Globus pallidus (tissue), 1 donor: ENCODE measurements at regions not wholly inside any gene's neighbourhood (a gene's known extent, or its start where the extent isn't known, plus 50 kb on each side); places are given as distances from the start of the nearest gene placed in this dataset.

Source experiments
- DNase-seq: peaks from one replicate; pipeline ENCODE4 v3.0.0-alpha.2; 2015; ENCODE audit warnings: low spot score

- DNase-seq, result no peak
Measured at GRCh38 chr2:57575700-57576268, 470.8 kb upstream of the VRK2 start.

GRCh38 chr2:57576983-57577382 lies 469.6 kb upstream of the VRK2 start:
- no peak for DNase-seq

GRCh38 chr2:57597940-57598339 lies 448.7 kb upstream of the VRK2 start:
- DNase-seq, result no peak

GRCh38 chr2:57598551-57598950 lies 448.1 kb upstream of the VRK2 start:
- DNase-seq, result no peak

- DNase-seq, result no peak
Measured at GRCh38 chr2:57602733-57603132, 443.9 kb upstream of the VRK2 start.

- DNase-seq, result no peak
Measured at GRCh38 chr2:57614988-57615387, 431.6 kb upstream of the VRK2 start.

GRCh38 chr2:57615855-57616556 lies 430.6 kb upstream of the VRK2 start:
- DNase-seq, result no peak

- no peak for DNase-seq
Measured at GRCh38 chr2:57617318-57617717, 429.3 kb upstream of the VRK2 start.

GRCh38 chr2:57621122-57621663 lies 425.4 kb upstream of the VRK2 start:
- DNase-seq, result no peak

GRCh38 chr2:57622009-57622408 lies 424.6 kb upstream of the VRK2 start:
- no peak for DNase-seq

- no peak for DNase-seq
Measured at GRCh38 chr2:57656198-57656597, 390.4 kb upstream of the VRK2 start.

- no peak for DNase-seq
Measured at GRCh38 chr2:57669570-57669969, 377.0 kb upstream of the VRK2 start.

GRCh38 chr2:57674025-57674424 lies 372.6 kb upstream of the VRK2 start:
- DNase-seq, result no peak

GRCh38 chr2:57674743-57675142 lies 371.9 kb upstream of the VRK2 start:
- DNase-seq, result no peak

GRCh38 chr2:57677296-57677695 lies 369.3 kb upstream of the VRK2 start:
- no peak for DNase-seq

- no peak for DNase-seq
Measured at GRCh38 chr2:57681650-57682049, 365.0 kb upstream of the VRK2 start.

GRCh38 chr2:57685032-57685431 lies 361.6 kb upstream of the VRK2 start:
- DNase-seq, result no peak

- no peak for DNase-seq
Measured at GRCh38 chr2:57692395-57692794, 354.2 kb upstream of the VRK2 start.

- DNase-seq, result no peak
Measured at GRCh38 chr2:57693177-57693576, 353.4 kb upstream of the VRK2 start.

- no peak for DNase-seq
Measured at GRCh38 chr2:57693965-57694364, 352.6 kb upstream of the VRK2 start.

GRCh38 chr2:57696016-57696415 lies 350.6 kb upstream of the VRK2 start:
- DNase-seq, result no peak

- DNase-seq, result no peak
Measured at GRCh38 chr2:57698392-57698791, 348.2 kb upstream of the VRK2 start.

GRCh38 chr2:57698935-57699449 lies 347.6 kb upstream of the VRK2 start:
- DNase-seq, result no peak

- no peak for DNase-seq
Measured at GRCh38 chr2:57701391-57701791, 345.2 kb upstream of the VRK2 start.
